ENCODE measurements at regions not wholly inside any gene's neighbourhood (a gene's known extent, or its start where the extent isn't known, plus 50 kb on each side); places are given as distances from the start of the nearest gene placed in this dataset.

GRCh38 chr4:167903291-167903721 is 189.0 kb upstream of the ANXA10 start:
- TF ChIP-seq CTCF (IDR thresholded peaks at IDR 0.05), result no peak
- no peak for TF ChIP-seq POLR2A (IDR thresholded peaks at IDR 0.05)

Measured in Peyer's patch (tissue), 4 donors.